Mononuclear cell (primary cell): ENCODE measurements at regions not wholly inside any gene's neighbourhood (a gene's known extent, or its start where the extent isn't known, plus 50 kb on each side); places are given as distances from the start of the nearest gene placed in this dataset.

ENCODE experiments used
- H3K27me3 ChIP-seq: 2 replicates; pipeline ENCODE4 v1.6.0; 2011; ENCODE audit warnings: low read length, control low read depth; ENCODE audit not compliant: insufficient read depth
- H3K4me1 ChIP-seq: 2 replicates; pipeline ENCODE4 v1.5.1; 2011; ENCODE audit warnings: mild to moderate bottlenecking, low read length, control low read depth; ENCODE audit not compliant: insufficient read depth
- H3K4me3 ChIP-seq: 2 replicates; pipeline ENCODE4 v1.5.1; 2011; ENCODE audit warnings: mild to moderate bottlenecking, low read length, moderate library complexity
- H3K9me3 ChIP-seq: 2 replicates; pipeline ENCODE4 v1.5.1; 2011; ENCODE audit warnings: low read depth, mild to moderate bottlenecking, control low read depth, low read length

DNA sequence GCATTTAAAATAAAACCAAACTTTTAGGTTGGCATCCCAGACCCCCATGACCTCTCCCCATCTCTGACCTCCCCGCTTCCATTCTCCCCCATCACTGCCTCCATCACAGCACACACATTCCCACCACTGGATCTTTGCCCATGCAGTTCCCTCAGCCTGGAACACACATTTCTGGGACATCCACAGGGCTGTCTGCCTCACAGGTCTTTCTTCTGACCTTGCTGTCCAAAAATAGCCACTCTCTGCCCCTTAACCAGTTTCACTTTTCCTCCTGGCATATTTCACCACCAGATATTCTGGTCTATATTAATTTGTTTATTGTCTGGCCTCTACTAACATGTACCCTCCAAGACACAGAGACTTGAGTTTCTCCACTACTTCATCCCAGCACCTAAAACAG, 75.2 kb upstream of the PRDM11 start:
- Histone ChIP-seq H3K4me3 (no peak overlapping the region), H3K9me3 (no peaks in the 10 kb centered on the region), H3K27me3 (no peaks in the 10 kb centered on the region), H3K4me1 (peaks cover 17% of the 10 kb centered on the region)

DNA sequence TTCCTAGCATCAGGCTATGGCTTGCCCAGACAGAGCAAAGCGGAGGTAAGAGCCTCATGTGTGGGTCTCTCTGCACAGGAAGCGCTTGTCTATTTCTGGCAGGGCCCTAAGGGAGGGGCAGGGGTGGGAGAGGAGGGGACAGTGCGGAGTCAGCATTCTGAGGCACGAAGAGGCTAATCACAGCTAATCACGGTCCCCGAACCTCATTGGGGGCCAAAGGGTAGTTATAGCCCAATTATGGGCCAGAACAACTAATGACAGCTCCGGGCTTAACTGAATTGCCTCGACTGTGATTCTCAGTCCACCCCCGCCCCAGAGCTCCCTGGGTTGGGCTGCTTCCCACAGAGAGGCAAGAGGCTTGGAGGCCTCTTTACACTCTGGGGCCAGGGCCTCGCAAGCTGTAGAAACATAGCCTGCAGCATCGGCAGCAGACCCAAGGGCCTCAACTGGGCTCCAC, 72.7 kb upstream of the PRDM11 start:
- Histone ChIP-seq H3K4me1 (peaks cover 20% of the 10 kb centered on the region), H3K9me3 (no peaks in the 10 kb centered on the region), H3K27me3 (no peaks in the 10 kb centered on the region), H3K4me3 (no peak overlapping the region)

DNA sequence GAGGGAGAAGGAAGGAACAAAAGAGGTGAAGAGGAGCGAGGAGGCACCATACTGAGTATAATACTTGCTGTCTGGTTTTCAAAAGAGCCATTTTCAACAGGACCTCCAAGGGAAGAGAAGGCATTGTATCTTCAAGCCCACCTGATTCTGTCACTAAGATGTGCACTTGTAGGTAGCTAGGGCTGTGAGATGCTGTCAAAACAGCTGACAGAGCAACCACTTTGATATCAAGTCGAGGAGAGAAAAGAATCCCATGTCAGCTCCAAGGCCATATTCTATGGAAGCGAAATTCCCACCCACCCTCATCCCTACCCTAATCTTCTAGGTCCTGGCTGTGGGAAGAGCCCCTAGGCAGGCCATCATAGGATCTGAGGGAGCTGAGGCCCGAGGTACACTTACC, 70.9 kb upstream of the PRDM11 start:
- peaks cover 38% of the 10 kb centered on the region for H3K4me1 ChIP-seq
- no peaks in the 10 kb centered on the region for H3K27me3 ChIP-seq
- no peaks in the 10 kb centered on the region for H3K9me3 ChIP-seq
- no peak overlapping the region for H3K4me3 ChIP-seq

DNA sequence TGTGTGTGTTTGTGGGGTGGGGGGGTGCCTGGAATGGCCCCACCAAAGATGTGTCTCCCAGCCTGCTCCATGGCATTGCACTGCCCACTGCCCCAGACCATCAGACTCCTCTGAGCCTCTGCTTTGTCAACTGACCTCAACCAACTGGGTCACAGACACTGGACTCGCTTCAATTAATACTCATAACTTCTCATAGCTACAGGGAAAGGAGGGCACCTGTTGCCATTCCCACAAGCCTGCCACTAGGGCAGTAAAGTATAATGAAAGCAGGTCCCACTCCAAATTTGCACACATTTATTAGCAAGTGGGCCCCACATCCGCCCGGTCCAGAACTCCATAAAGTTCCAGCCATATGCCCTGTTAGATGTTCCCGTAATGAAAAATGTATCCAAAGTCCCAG, 70.5 kb upstream of the PRDM11 start:
- Histone ChIP-seq H3K27me3 (no peaks in the 10 kb centered on the region), H3K4me3 (no peak overlapping the region), H3K9me3 (no peaks in the 10 kb centered on the region), H3K4me1 (peaks cover 42% of the 10 kb centered on the region)

DNA sequence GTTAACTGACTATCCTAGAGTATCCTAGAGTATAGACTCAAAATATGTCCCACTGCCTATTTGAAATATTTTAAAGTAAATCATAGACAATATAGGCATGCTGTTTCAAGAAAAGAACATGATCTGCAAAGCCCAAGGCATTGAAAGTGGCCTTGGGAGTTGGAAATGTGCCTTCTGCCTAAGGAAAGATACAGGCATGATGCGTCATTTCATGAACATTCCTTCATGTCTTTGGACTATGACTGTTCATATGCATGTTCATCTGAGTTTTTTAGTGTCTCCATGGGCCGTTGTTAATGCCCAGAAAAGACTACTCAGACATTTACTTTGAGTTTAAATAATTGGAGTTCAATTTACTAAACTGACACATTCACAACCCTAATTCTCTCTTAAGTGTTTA, 69.7 kb upstream of the PRDM11 start:
- Histone ChIP-seq H3K4me1 (peaks cover 48% of the 10 kb centered on the region), H3K9me3 (no peaks in the 10 kb centered on the region), H3K27me3 (no peaks in the 10 kb centered on the region), H3K4me3 (no peak overlapping the region)

DNA sequence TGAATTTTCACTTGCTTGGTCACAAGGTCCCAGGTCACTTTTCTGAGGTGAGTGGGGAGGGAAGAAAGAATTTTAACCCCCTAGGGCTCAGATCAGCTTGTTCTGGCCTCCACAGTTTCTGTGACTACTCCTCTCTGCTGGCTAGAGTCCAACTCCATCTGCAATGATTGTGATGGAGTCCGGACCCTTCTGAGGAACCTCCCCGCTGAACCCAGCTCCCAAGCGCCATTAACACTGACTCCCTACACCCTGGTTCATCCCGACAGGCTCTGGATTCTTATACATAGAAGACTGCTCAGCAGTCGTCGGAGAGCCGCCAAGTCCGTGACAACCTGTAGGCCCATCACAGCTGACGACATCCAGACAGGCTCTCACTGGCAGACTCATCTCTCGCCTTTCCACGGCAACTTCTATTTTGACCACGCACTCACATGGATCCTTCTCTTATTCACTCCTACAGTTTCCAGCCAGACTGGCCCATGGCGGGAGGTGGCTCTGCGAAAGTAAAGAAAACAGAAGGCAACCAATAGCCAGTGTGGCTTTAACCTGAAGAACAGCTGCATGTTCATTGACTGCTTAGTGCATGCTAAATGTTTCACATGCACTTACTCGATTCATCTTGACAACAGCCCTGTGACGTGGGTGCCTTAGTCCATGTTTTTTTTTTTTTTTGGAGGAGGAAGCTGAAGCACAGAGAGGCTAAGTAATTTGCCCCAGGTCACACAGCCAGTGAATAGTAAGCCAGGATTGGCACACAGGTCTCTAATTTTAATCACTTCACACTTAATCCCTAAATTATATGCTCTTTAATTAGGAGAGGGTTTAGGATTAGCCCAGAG, 68.0 kb upstream of the PRDM11 start:
- Histone ChIP-seq H3K9me3 (no peaks in the 10 kb centered on the region), H3K4me1 (peaks cover 54% of the 10 kb centered on the region), H3K27me3 (no peaks in the 10 kb centered on the region), H3K4me3 (no peak overlapping the region)

DNA sequence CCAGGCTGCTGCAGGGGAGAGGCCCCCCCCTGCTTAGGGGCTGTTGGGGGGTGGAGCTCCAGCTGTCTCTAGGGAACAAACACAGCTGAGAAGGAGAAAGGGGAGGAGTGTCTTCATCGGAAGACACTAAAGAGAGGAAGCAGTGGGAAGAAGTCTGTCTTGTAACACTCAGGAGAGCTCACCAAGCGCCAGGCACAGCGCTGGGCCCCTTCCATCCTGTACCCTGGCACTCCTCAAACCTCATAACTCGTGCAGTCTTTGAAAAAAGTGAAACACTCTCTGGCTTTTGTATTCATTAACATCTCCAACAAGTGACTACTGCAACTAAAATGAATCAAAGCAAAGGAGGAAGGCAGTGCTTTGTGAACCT, 67.4 kb upstream of the PRDM11 start:
- no peaks in the 10 kb centered on the region for H3K27me3 ChIP-seq
- H3K4me3 ChIP-seq = no peak overlapping the region
- no peaks in the 10 kb centered on the region for H3K9me3 ChIP-seq
- H3K4me1 ChIP-seq = peaks cover 54% of the 10 kb centered on the region

DNA sequence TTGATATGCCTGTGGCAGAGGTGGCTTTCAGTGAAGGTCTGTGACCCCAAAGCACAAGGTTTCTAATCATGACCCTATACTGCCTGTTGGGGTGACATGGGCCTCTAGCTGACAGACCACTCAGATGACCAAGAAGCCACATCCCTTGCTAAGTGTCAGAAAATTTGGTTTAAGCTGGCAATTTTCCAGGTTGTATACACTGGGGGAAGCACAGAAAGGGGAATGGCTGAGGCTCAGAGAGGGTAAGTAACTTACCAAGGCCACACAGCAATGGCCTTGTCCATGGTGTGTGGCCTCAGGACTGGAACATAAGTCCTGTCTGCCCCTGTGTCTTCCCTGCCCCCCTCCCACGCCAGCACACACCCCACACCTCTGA, 66.9 kb upstream of the PRDM11 start:
- H3K27me3 ChIP-seq = no peaks in the 10 kb centered on the region
- no peak overlapping the region for H3K4me3 ChIP-seq
- peaks cover 54% of the 10 kb centered on the region for H3K4me1 ChIP-seq
- no peaks in the 10 kb centered on the region for H3K9me3 ChIP-seq

DNA sequence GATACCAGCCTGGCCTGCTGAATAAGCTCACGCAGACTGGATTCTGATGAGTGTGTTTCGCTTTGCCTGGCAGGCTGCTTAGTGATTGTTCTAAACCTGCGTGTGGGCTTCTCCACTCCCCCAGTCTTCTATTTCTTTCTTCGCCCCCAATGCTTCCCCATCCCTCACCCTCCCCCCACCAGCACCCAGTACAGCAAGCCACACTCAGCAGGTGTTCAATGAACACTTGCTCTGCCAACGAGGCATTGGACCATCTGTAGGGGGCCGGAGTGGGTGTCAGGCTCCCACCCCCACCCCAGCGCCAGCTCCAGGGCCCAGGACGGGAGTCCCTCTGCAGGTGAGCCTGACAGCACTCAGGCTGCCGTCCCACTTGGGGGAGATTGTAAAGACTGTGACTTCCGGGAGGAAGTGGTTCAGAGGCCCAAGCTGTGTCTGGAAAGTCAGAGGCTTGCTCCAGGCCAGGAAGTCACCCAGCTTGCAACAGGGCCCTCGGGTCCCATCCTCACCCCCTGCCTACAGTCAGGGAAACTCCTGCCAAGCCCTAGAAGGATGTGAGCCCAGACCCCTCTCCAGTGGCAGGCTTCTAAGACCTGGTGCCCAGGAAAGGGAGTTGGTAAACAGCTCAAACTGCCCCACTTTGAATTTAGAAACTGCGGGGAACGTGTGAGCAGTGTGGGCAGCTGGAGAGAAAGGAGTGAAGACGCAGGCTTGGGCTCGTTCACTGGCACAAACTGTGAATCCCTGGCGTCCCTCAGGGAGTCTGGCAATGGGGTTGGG, 66.3 kb upstream of the PRDM11 start:
- Histone ChIP-seq H3K4me3 (no peak overlapping the region), H3K9me3 (no peaks in the 10 kb centered on the region), H3K27me3 (no peaks in the 10 kb centered on the region), H3K4me1 (peaks cover 54% of the 10 kb centered on the region)

DNA sequence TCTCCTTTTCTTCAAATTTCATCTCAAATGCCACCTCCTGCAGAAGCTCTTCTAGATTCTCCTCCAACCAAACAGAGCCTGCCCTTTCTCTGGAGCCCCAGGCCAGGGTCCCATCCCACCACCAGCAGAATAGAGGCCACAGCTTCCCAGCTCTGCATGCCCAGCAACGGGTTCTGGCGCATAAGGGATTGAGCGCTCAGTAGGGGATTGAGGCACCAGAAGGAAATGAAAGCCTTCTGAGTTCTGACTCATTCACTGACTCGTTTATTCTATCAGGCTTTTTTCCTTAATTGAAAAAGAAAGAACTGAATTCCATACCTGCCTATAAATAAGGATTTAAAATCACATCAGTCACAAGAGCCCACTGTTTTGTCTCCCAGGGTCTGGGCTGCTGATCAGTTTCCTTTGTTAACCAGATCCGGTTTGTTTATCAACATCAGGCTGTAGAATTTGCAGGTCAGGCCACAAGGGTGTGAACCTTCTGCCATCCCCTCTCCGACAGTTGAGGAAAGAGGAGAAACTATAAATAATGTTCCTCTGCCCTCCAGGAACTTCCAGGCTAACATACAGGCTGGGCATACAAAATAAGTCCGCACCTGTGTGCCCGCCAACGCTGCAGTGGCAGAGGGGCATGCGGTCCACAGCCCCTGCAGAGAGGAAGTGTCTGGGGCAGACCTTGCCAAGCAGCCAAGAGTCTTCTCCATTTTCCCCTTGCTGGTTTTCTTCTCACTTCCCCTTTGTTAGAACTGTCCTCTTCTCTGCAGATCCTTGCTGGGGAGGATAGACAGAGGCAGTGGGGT, 63.5 kb upstream of the PRDM11 start:
- Histone ChIP-seq H3K4me3 (no peak overlapping the region), H3K4me1 (peaks cover 61% of the 10 kb centered on the region), H3K9me3 (no peaks in the 10 kb centered on the region), H3K27me3 (no peaks in the 10 kb centered on the region)

DNA sequence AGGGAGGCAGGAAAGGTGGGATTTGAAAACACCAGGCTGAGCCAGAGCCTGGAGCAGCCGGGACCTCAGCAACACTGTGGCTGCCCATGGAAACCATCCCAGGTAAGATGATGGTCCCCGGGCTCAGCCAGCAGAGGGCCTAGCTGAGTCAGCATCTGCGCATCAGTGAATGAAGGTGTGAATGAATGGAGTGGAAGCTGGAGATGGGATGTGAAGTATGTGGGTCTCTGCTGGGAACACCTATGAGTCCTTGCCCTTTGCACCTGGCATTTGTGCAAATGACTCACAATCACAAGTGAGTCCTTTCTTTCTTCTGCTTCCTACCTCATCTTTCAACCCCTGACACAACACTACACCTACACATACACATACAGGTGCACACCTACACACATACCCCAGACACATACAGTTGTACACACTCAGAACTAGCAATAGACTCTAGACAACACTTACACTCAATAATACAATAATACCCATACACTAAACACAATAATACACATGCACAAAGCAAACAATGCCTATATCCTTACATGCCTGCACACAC, 62.8 kb upstream of the PRDM11 start:
- H3K9me3 ChIP-seq = no peaks in the 10 kb centered on the region
- no peaks in the 10 kb centered on the region for H3K27me3 ChIP-seq
- no peak overlapping the region for H3K4me3 ChIP-seq
- peaks cover 60% of the 10 kb centered on the region for H3K4me1 ChIP-seq

DNA sequence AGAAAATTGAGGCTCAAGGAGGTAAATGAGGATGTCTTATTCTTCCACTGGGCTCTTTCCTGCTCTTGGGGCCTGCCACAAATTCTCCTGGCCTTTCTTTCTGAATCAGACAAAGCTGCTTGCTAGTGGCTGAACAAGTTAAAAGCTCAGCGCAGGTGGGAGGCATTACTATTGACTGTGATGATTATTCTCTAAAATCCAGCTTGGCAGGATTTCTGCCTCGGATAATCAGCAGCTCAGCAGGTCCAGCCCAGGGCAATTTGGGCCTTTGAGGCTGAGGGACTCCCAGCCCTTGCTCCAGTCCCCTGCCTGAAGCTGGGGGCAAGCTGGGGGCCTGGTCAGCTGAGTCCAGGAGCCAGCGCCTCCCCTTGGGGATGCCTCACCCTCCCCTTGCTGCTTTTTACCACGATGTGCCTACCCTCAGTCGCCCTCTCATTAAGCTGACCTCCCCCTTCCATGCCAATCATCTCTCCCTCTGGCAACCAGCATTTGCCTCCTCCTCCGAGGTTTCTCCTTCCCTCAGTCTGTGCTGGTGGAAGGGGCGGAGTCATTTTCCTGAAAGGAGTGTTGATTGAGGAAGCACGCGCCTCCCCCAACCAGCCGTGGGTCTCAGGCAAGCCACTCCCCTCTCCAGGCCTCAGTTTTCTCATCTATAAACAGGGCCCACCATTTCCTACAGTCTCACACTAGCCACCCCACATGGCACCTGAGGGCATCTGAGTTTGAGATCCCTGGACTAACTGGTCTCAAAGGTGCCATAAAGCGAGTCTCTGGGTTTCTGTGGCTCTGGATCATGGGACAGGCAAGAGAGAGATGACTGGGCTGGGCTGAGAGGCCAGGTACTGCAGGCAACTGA, 60.6 kb upstream of the PRDM11 start:
- no peak overlapping the region for H3K4me3 ChIP-seq
- H3K4me1 ChIP-seq = peaks cover 38% of the 10 kb centered on the region
- no peaks in the 10 kb centered on the region for H3K27me3 ChIP-seq
- H3K9me3 ChIP-seq = no peaks in the 10 kb centered on the region

DNA sequence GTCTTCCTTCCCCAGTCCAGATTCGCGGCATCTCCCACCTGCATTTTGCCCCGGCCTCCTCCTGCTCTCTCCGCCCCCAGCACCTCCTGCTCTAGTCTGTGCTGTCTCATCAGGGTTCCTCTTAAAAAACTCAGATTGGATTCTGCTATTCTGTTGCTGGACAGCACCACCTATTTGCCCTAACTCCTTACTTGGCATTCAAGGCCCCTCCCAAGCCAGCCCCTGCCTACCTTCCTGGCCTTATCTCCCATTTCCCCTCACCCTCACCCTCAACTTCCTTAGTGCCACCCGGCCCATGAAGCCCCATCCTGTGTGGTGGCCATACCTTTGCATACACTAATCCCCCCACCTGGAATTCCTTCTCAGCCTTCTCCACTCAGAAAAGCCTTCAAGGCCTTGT, 59.9 kb upstream of the PRDM11 start:
- no peaks in the 10 kb centered on the region for H3K9me3 ChIP-seq
- H3K4me1 ChIP-seq = peaks cover 33% of the 10 kb centered on the region
- no peak overlapping the region for H3K4me3 ChIP-seq

More for the DNA sequence above, 59.9 kb upstream of the PRDM11 start:
- no peaks in the 10 kb centered on the region for H3K27me3 ChIP-seq
